ENCODE measurements at regions not wholly inside any gene's neighbourhood (a gene's known extent, or its start where the extent isn't known, plus 50 kb on each side); places are given as distances from the start of the nearest gene placed in this dataset.

DNA sequence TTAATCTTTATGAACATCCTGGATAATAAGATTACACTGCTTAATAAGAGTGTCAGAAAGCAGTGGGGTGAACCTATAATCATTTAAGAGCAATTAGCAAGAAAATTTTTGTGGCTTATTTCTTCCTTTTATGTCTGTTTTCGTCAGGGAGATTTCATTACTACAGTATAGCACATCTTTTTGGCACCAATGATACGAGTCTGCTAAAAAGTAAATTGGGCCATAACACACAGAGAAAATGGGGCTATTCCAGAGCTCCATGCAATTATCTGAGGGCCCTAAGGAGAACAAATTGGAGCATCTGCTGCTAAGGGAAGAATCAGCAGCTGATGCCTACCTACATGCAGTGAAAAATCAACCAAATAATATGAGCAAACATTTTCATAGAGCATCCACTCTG is 330.3 kb upstream of the NCAM2 start:
- Mint-ChIP-seq H3K36me3 (ENCODE audit: low read depth, unreplicated experiment) (no peaks in the 10 kb centered on the region), H3K27me3 (ENCODE audit: low read depth, unreplicated experiment) (no peaks in the 10 kb centered on the region)

DNA sequence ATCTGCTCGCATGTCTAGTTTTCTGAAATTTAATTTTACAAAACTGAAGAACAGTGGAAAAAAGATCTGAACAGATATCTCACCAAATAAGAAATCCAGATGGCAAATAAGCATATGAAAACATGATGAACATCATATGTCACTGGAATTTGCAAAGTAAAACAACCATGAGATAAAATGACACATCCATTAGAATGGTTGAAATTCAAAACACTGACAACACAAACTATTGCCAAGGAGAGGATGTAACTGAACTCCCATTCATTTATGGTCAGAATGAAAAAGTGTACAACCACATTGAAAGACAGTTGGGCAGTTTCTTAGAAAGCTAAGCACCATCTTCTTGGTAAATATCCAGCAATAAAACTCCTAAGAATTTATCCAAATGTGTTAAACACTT is 312.7 kb upstream of the NCAM2 start:
- Histone ChIP-seq H3K79me2 (ENCODE audit: insufficient read depth, low read length) (no peaks in the 10 kb centered on the region), H3K4me3 (ENCODE audit: insufficient read depth, low read depth, low read length) (no peak overlapping the region), H3K4me1 (ENCODE audit: insufficient read depth, low read length) (no peaks in the 10 kb centered on the region), H3K9ac (ENCODE audit: low read length) (no peak overlapping the region), H4K20me1 (ENCODE audit: insufficient read depth, low read length) (no peaks in the 10 kb centered on the region), H3K27me3 (ENCODE audit: insufficient read depth, low read length) (no peaks in the 10 kb centered on the region), H3K36me3 (ENCODE audit: insufficient read depth, low read length) (no peaks in the 10 kb centered on the region), H3K27ac (ENCODE audit: low read depth, low read length) (no peak overlapping the region), H2AFZ (ENCODE audit: low read depth, low read length) (no peak overlapping the region), H3K9me3 (ENCODE audit: insufficient read depth, low read depth, low read length) (no peaks in the 10 kb centered on the region), H3K4me2 (ENCODE audit: low read length) (no peak overlapping the region)
- Mint-ChIP-seq H3K27me3 (ENCODE audit: low read depth, unreplicated experiment) (no peaks in the 10 kb centered on the region), H3K4me1 (ENCODE audit: low read depth, unreplicated experiment) (no peaks in the 10 kb centered on the region), H3K36me3 (ENCODE audit: low read depth, unreplicated experiment) (no peaks in the 10 kb centered on the region), H3K9me3 (ENCODE audit: unreplicated experiment) (peaks cover 2% of the 10 kb centered on the region), H3K4me3 (ENCODE audit: unreplicated experiment) (no peak overlapping the region), H3K27ac (ENCODE audit: unreplicated experiment) (no peak overlapping the region)
- no peak for FAIRE-seq
- DNase-seq (ENCODE audit: low read depth): no peak
- TF ChIP-seq, protein P1, sequence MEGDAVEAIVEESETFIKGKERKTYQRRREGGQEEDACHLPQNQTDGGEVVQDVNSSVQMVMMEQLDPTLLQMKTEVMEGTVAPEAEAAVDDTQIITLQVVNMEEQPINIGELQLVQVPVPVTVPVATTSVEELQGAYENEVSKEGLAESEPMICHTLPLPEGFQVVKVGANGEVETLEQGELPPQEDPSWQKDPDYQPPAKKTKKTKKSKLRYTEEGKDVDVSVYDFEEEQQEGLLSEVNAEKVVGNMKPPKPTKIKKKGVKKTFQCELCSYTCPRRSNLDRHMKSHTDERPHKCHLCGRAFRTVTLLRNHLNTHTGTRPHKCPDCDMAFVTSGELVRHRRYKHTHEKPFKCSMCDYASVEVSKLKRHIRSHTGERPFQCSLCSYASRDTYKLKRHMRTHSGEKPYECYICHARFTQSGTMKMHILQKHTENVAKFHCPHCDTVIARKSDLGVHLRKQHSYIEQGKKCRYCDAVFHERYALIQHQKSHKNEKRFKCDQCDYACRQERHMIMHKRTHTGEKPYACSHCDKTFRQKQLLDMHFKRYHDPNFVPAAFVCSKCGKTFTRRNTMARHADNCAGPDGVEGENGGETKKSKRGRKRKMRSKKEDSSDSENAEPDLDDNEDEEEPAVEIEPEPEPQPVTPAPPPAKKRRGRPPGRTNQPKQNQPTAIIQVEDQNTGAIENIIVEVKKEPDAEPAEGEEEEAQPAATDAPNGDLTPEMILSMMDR (IDR thresholded peaks at IDR 0.05; ENCODE audit: insufficient read depth, low read depth, low read length): no peak
- TF ChIP-seq EZH2 (IDR thresholded peaks at IDR 0.05; ENCODE audit: insufficient read depth, low read length): no peak

More for the DNA sequence above, 330.3 kb upstream of the NCAM2 start:
- Histone ChIP-seq H4K20me1 (ENCODE audit: insufficient read depth, low read length) (no peaks in the 10 kb centered on the region), H3K27me3 (ENCODE audit: insufficient read depth, low read length) (no peaks in the 10 kb centered on the region), H3K4me1 (ENCODE audit: insufficient read depth, low read length) (no peaks in the 10 kb centered on the region), H2AFZ (ENCODE audit: low read depth, low read length) (no peak overlapping the region), H3K4me2 (ENCODE audit: low read length) (no peak overlapping the region), H3K36me3 (ENCODE audit: insufficient read depth, low read length) (no peaks in the 10 kb centered on the region), H3K79me2 (ENCODE audit: insufficient read depth, low read length) (no peaks in the 10 kb centered on the region), H3K9me3 (ENCODE audit: insufficient read depth, low read depth, low read length) (no peaks in the 10 kb centered on the region), H3K9ac (ENCODE audit: low read length) (no peak overlapping the region), H3K27ac (ENCODE audit: low read depth, low read length) (no peak overlapping the region), H3K4me3 (ENCODE audit: insufficient read depth, low read depth, low read length) (no peak overlapping the region)
- FAIRE-seq (no peak), DNase-seq (ENCODE audit: low read depth) (no peak)
- H3K4me1 Mint-ChIP-seq (ENCODE audit: low read depth, unreplicated experiment): peaks cover 1% of the 10 kb centered on the region
- H3K27ac Mint-ChIP-seq (ENCODE audit: unreplicated experiment): no peak overlapping the region
- peaks cover 7% of the 10 kb centered on the region for H3K9me3 Mint-ChIP-seq (ENCODE audit: unreplicated experiment)
- no peak overlapping the region for H3K4me3 Mint-ChIP-seq (ENCODE audit: unreplicated experiment)
- TF ChIP-seq, protein P1 (IDR thresholded peaks at IDR 0.05; ENCODE audit: insufficient read depth, low read depth, low read length): no peak
- no peak for TF ChIP-seq EZH2 (IDR thresholded peaks at IDR 0.05; ENCODE audit: insufficient read depth, low read length)

DNA sequence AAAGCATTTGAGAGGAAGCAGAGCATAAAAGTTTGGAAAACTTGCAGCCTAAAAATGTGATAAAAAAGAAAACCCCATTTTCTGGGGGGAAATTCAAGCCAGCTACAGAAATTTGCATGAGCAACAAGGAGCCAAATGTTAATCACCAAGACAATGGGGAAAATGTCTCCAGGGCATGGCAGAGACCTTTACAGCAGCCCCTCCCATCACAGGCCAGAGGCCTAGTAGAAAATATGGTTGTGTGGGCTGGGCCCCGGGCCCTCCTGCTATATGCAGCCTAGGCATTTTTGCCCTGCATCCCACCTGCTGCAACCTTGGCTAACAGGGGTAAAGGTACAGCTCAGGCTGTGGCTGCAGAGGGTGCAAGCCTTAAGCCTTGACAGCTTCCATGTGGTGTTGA is 299.6 kb upstream of the NCAM2 start:
- H3K4me2 ChIP-seq (ENCODE audit: low read length): no peak overlapping the region
- Mint-ChIP-seq H3K9me3 (ENCODE audit: unreplicated experiment) (no peaks in the 10 kb centered on the region), H3K27ac (ENCODE audit: unreplicated experiment) (no peak overlapping the region), H3K27me3 (ENCODE audit: low read depth, unreplicated experiment) (no peaks in the 10 kb centered on the region), H3K4me3 (ENCODE audit: unreplicated experiment) (no peak overlapping the region), H3K4me1 (ENCODE audit: low read depth, unreplicated experiment) (no peaks in the 10 kb centered on the region), H3K36me3 (ENCODE audit: low read depth, unreplicated experiment) (no peaks in the 10 kb centered on the region)
- no peaks in the 10 kb centered on the region for H3K27me3 ChIP-seq (ENCODE audit: insufficient read depth, low read length)
- H3K36me3 ChIP-seq (ENCODE audit: insufficient read depth, low read length): no peaks in the 10 kb centered on the region
- FAIRE-seq: no peak
- no peaks in the 10 kb centered on the region for H3K9me3 ChIP-seq (ENCODE audit: insufficient read depth, low read depth, low read length)
- no peaks in the 10 kb centered on the region for H4K20me1 ChIP-seq (ENCODE audit: insufficient read depth, low read length)
- H3K4me3 ChIP-seq (ENCODE audit: insufficient read depth, low read depth, low read length): no peak overlapping the region
- H3K9ac ChIP-seq (ENCODE audit: low read length): no peak overlapping the region
- H2AFZ ChIP-seq (ENCODE audit: low read depth, low read length): no peak overlapping the region
- no peaks in the 10 kb centered on the region for H3K79me2 ChIP-seq (ENCODE audit: insufficient read depth, low read length)
- DNase-seq (ENCODE audit: low read depth): no peak
- TF ChIP-seq, protein P1 (IDR thresholded peaks at IDR 0.05; ENCODE audit: insufficient read depth, low read depth, low read length): no peak
- TF ChIP-seq EZH2 (IDR thresholded peaks at IDR 0.05; ENCODE audit: insufficient read depth, low read length): no peak
- no peaks in the 10 kb centered on the region for H3K4me1 ChIP-seq (ENCODE audit: insufficient read depth, low read length)
- no peak overlapping the region for H3K27ac ChIP-seq (ENCODE audit: low read depth, low read length)

Data from astrocyte (in vitro differentiated cells and primary cell).